Progenitor cell of endocrine pancreas (in vitro differentiated cells): ENCODE measurements at regions not wholly inside any gene's neighbourhood (a gene's known extent, or its start where the extent isn't known, plus 50 kb on each side); places are given as distances from the start of the nearest gene placed in this dataset.

Source experiments
- DNase-seq: peaks from one replicate; pipeline ENCODE4 v3.0.0; 2021; ENCODE audit warnings: low spot score; ENCODE audit not compliant: unreplicated experiment
- H3K27ac Mint-ChIP-seq: 2 replicates; pipeline ENCODE4 v1.8.0; 2021; ENCODE audit warnings: mild to moderate bottlenecking, moderate library complexity, mixed read lengths
- H3K27me3 Mint-ChIP-seq: 2 replicates; pipeline ENCODE4 v1.8.0; 2021; ENCODE audit warnings: mixed read lengths
- H3K36me3 Mint-ChIP-seq: 2 replicates; pipeline ENCODE4 v1.8.0; 2022; ENCODE audit warnings: mixed read lengths; ENCODE audit not compliant: insufficient read depth
- H3K4me1 Mint-ChIP-seq: 2 replicates; pipeline ENCODE4 v1.8.0; 2021; ENCODE audit warnings: low read depth, mixed read lengths
- H3K4me3 Mint-ChIP-seq: 2 replicates; pipeline ENCODE4 v1.8.0; 2021; ENCODE audit warnings: low read depth, mild to moderate bottlenecking, moderate library complexity, mixed read lengths
- H3K9me3 Mint-ChIP-seq: 2 replicates; pipeline ENCODE4 v1.8.0; 2021; ENCODE audit warnings: low read depth, mixed read lengths
- CTCF ChIP-seq: fragments of 200-600 bp; sonication (generic); IDR thresholded peaks from one replicate; pipeline ENCODE4 v1.5.0; 2021; ENCODE audit warnings: antibody characterized with exemption, mild to moderate bottlenecking; ENCODE audit not compliant: unreplicated experiment

GRCh38 chr9:75775966-75776691 is 114.3 kb upstream of the PCSK5 start:
- no peaks in the 10 kb centered on the region for H3K4me1 Mint-ChIP-seq

GRCh38 chr9:75780185-75780584 is 110.3 kb upstream of the PCSK5 start:
- TF ChIP-seq CTCF, result no peak
- Mint-ChIP-seq H3K4me3 (no peak overlapping the region), H3K4me1 (no peaks in the 10 kb centered on the region), H3K9me3 (peaks cover 8% of the 10 kb centered on the region), H3K36me3 (no peaks in the 10 kb centered on the region), H3K27me3 (no peaks in the 10 kb centered on the region), H3K27ac (no peak overlapping the region)
- DNase-seq, result no peak

More at GRCh38 chr9:75775966-75776691, 114.3 kb upstream of the PCSK5 start:
- peaks cover 6% of the 10 kb centered on the region for H3K9me3 Mint-ChIP-seq
- no peaks in the 10 kb centered on the region for H3K27me3 Mint-ChIP-seq
- no peak overlapping the region for H3K4me3 Mint-ChIP-seq
- no peak for DNase-seq
- no peak overlapping the region for H3K27ac Mint-ChIP-seq
- TF ChIP-seq CTCF, result no peak
- no peaks in the 10 kb centered on the region for H3K36me3 Mint-ChIP-seq

GRCh38 chr9:75788006-75788634 is 102.4 kb upstream of the PCSK5 start:
- H3K27me3 Mint-ChIP-seq, result no peaks in the 10 kb centered on the region
- no peaks in the 10 kb centered on the region for H3K4me1 Mint-ChIP-seq
- peaks cover 15% of the 10 kb centered on the region for H3K9me3 Mint-ChIP-seq
- no peak for DNase-seq
- H3K4me3 Mint-ChIP-seq, result no peak overlapping the region
- H3K27ac Mint-ChIP-seq, result no peak overlapping the region
- no peaks in the 10 kb centered on the region for H3K36me3 Mint-ChIP-seq
- TF ChIP-seq CTCF, result no peak

GRCh38 chr9:75797085-75797580 is 93.3 kb upstream of the PCSK5 start:
- no peaks in the 10 kb centered on the region for H3K27me3 Mint-ChIP-seq
- H3K36me3 Mint-ChIP-seq, result no peaks in the 10 kb centered on the region
- no peak for DNase-seq
- peaks cover 6% of the 10 kb centered on the region for H3K9me3 Mint-ChIP-seq
- no peak overlapping the region for H3K27ac Mint-ChIP-seq
- no peaks in the 10 kb centered on the region for H3K4me1 Mint-ChIP-seq
- no peak for TF ChIP-seq CTCF
- no peak overlapping the region for H3K4me3 Mint-ChIP-seq

- H3K4me3 Mint-ChIP-seq, result no peak overlapping the region
- TF ChIP-seq CTCF, result no peak
- peaks cover 3% of the 10 kb centered on the region for H3K9me3 Mint-ChIP-seq
- no peaks in the 10 kb centered on the region for H3K36me3 Mint-ChIP-seq
- no peaks in the 10 kb centered on the region for H3K27me3 Mint-ChIP-seq
- no peak for DNase-seq
- H3K27ac Mint-ChIP-seq, result no peak overlapping the region
- H3K4me1 Mint-ChIP-seq, result no peaks in the 10 kb centered on the region
Observed at GRCh38 chr9:75798505-75798904, 92.0 kb upstream of the PCSK5 start.
